Effector memory CD4-positive, alpha-beta T cell (primary cell): ENCODE measurements at regions not wholly inside any gene's neighbourhood (a gene's known extent, or its start where the extent isn't known, plus 50 kb on each side); places are given as distances from the start of the nearest gene placed in this dataset.
"Not testable (repeated sequence)": the region's sequence is repeated elsewhere in the genome, so short reads cannot be mapped to it uniquely, and the experiment has no call there.

Experiments used
- DNase-seq, 3 donors: peaks; one replicate each; pipeline ENCODE4 v3.0.0-alpha.2; 2020
- H3K27ac ChIP-seq: 2 replicates; pipeline ENCODE4 v1.7.0; 2013; ENCODE audit warnings: mild to moderate bottlenecking, low read length, moderate library complexity; ENCODE audit not compliant: insufficient read depth, poor library complexity, severe bottlenecking
- H3K27me3 ChIP-seq: replicated peaks from 2 replicates; pipeline ENCODE4 v1.7.0; 2013; ENCODE audit warnings: mild to moderate bottlenecking, low read length; ENCODE audit not compliant: insufficient read depth, control insufficient read depth, poor library complexity, severe bottlenecking
- H3K36me3 ChIP-seq: 2 replicates; pipeline ENCODE4 v1.7.0; 2013; ENCODE audit warnings: mild to moderate bottlenecking, low read length, moderate library complexity; ENCODE audit not compliant: control insufficient read depth, insufficient read depth
- H3K4me1 ChIP-seq: 2 replicates; pipeline ENCODE4 v1.7.0; 2013; ENCODE audit warnings: low read length, mild to moderate bottlenecking; ENCODE audit not compliant: control insufficient read depth, insufficient read depth, poor library complexity, severe bottlenecking
- H3K4me3 ChIP-seq: 2 replicates; pipeline ENCODE4 v1.7.0; 2013; ENCODE audit warnings: low read length, low read depth, mild to moderate bottlenecking; ENCODE audit not compliant: insufficient read depth, poor library complexity, severe bottlenecking
- H3K9me3 ChIP-seq: 2 replicates; pipeline ENCODE4 v1.7.0; 2013; ENCODE audit warnings: mild to moderate bottlenecking, low read length, moderate library complexity; ENCODE audit not compliant: control insufficient read depth

DNA sequence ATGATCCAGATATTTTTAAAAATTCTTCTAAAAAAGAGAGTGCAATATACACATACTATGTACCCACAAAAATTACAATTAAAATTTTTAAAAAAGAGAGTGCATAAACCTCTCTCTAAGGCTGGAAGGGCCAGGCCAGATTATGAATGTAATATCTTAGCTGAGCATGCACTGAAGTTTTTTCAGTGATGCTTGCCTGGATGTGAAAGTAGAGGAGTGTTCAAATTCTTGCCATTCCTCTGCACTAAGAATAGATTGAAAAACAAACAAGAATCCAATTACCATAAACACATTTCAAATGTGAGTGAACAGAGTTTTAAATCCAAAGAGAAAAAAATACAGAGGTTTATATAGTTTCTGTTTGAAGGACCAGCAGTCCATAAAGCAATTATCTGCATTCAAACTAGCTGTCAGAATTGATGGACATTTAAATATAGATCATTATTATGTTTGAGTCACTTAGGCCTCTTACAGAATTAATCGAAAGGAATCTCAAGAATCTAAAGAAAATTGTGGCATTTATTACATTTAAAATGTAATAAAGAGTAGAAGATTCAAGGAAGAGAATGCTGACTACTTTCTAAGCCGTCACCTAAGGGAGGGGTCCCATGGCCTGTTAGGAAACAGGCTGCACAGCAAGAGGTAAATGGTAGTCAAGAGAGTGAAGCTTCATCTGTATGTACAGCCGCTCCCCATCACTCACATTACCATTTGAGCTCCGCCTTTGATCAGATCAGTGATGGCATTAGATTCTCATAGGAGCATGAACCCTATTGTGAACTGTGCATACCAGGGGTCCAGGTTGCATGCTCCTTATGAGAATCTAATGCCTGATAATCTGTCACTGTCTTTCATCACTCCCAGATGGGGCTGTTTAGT is 159.3 kb upstream of the MDFIC2 start:
- no peak overlapping the region for H3K4me3 ChIP-seq
- no peaks in the 10 kb centered on the region for H3K27me3 ChIP-seq

GRCh38 chr3:70466096-70466495 is 153.7 kb upstream of the MDFIC2 start:
- Histone ChIP-seq H3K27ac (no peak overlapping the region), H3K9me3 (no peaks in the 10 kb centered on the region), H3K36me3 (no peaks in the 10 kb centered on the region), H3K27me3 (no peaks in the 10 kb centered on the region), H3K4me3 (no peak overlapping the region), H3K4me1 (no peaks in the 10 kb centered on the region)
- DNase-seq = no peak

More for the DNA sequence above, 159.3 kb upstream of the MDFIC2 start:
- no peak overlapping the region for H3K27ac ChIP-seq
- H3K4me1 ChIP-seq = no peaks in the 10 kb centered on the region
- DNase-seq = no peak
- H3K36me3 ChIP-seq = no peaks in the 10 kb centered on the region
- no peaks in the 10 kb centered on the region for H3K9me3 ChIP-seq

- Histone ChIP-seq H3K27me3 (no peaks in the 10 kb centered on the region), H3K9me3 (no peaks in the 10 kb centered on the region), H3K4me3 (no peak overlapping the region), H3K36me3 (no peaks in the 10 kb centered on the region), H3K4me1 (no peaks in the 10 kb centered on the region), H3K27ac (no peak overlapping the region)
- no peak for DNase-seq
Measured at GRCh38 chr3:70464876-70465275, 152.4 kb upstream of the MDFIC2 start.

- Histone ChIP-seq H3K27ac (no peak overlapping the region), H3K4me3 (no peak overlapping the region), H3K9me3 (no peaks in the 10 kb centered on the region), H3K36me3 (no peaks in the 10 kb centered on the region), H3K4me1 (no peaks in the 10 kb centered on the region), H3K27me3 (no peaks in the 10 kb centered on the region)
- DNase-seq = no peak
Measured at GRCh38 chr3:70464465-70464864, 152.0 kb upstream of the MDFIC2 start.

GRCh38 chr3:70450220-70450619 is 137.8 kb upstream of the MDFIC2 start:
- H3K4me3 ChIP-seq, H3K4me1 ChIP-seq, H3K27ac ChIP-seq, H3K9me3 ChIP-seq, DNase-seq, H3K27me3 ChIP-seq, H3K36me3 ChIP-seq: not testable (repeated sequence)

GRCh38 chr3:70435422-70435821 is 123.0 kb upstream of the MDFIC2 start:
- not testable (repeated sequence) for H3K4me3 ChIP-seq, DNase-seq, H3K27me3 ChIP-seq, H3K27ac ChIP-seq, H3K36me3 ChIP-seq, H3K9me3 ChIP-seq, H3K4me1 ChIP-seq

DNA sequence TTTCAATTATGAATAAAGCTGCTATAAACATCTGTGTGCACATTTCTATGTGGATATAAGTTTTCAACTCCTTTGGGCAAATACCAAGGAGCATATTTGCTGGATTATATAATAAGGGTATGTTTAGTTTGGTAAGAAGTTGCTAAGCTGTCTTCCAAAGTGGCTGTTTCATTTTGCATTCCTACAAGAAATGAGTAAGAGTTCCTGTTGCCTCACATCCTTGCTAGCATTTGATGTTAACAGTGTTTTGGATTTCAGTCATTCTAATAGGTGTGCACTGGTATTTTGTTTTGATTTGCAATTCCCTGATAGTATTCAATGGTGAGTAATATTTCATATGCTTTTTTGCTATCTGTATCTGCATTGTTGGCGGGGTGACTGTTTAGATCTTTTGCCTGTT is 120.7 kb upstream of the MDFIC2 start:
- Histone ChIP-seq H3K36me3 (no peaks in the 10 kb centered on the region), H3K27ac (no peak overlapping the region), H3K27me3 (no peaks in the 10 kb centered on the region), H3K4me3 (no peak overlapping the region), H3K4me1 (no peaks in the 10 kb centered on the region), H3K9me3 (no peaks in the 10 kb centered on the region)
- no peak for DNase-seq

- Histone ChIP-seq H3K4me1 (no peaks in the 10 kb centered on the region), H3K36me3 (no peaks in the 10 kb centered on the region), H3K27ac (no peak overlapping the region), H3K4me3 (no peak overlapping the region), H3K27me3 (no peaks in the 10 kb centered on the region), H3K9me3 (no peaks in the 10 kb centered on the region)
- DNase-seq = no peak
Measured at GRCh38 chr3:70431911-70432310, 119.5 kb upstream of the MDFIC2 start.

DNA sequence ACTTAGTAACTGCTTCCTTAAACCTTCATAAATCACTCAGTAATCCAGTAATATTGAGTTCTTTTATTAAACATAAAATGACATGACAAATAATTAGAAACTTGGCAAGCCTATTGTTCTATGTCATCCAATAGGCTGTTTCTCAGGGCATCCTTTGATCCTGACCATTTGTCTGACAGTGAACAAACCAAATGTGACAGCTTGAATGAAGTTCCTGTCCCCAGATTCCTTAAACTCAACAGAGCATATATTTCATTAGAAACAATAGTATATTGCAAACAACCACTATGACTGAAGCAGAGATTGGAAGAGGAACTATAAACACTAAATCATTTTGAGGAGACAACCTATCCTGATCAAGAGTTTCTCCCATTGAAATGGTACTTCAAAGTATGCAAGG is 113.6 kb upstream of the MDFIC2 start:
- no peaks in the 10 kb centered on the region for H3K36me3 ChIP-seq
- DNase-seq = no peak
- no peaks in the 10 kb centered on the region for H3K4me1 ChIP-seq

GRCh38 chr3:70421506-70421905 is 109.1 kb upstream of the MDFIC2 start:
- Histone ChIP-seq H3K4me1 (no peaks in the 10 kb centered on the region), H3K27ac (no peak overlapping the region), H3K4me3 (no peak overlapping the region), H3K9me3 (no peaks in the 10 kb centered on the region), H3K36me3 (no peaks in the 10 kb centered on the region), H3K27me3 (no peaks in the 10 kb centered on the region)
- DNase-seq = no peak

More for the DNA sequence above, 113.6 kb upstream of the MDFIC2 start:
- Histone ChIP-seq H3K27ac (no peak overlapping the region), H3K27me3 (no peaks in the 10 kb centered on the region), H3K9me3 (no peaks in the 10 kb centered on the region), H3K4me3 (no peak overlapping the region)
